KG1 (cell line): ENCODE measurements at regions not wholly inside any gene's neighbourhood (a gene's known extent, or its start where the extent isn't known, plus 50 kb on each side); places are given as distances from the start of the nearest gene placed in this dataset.

ENCODE experiments used
- DNase-seq: peaks from one replicate; lab custom pipeline; 2025; lab: John Stamatoyannopoulos, UW

DNA sequence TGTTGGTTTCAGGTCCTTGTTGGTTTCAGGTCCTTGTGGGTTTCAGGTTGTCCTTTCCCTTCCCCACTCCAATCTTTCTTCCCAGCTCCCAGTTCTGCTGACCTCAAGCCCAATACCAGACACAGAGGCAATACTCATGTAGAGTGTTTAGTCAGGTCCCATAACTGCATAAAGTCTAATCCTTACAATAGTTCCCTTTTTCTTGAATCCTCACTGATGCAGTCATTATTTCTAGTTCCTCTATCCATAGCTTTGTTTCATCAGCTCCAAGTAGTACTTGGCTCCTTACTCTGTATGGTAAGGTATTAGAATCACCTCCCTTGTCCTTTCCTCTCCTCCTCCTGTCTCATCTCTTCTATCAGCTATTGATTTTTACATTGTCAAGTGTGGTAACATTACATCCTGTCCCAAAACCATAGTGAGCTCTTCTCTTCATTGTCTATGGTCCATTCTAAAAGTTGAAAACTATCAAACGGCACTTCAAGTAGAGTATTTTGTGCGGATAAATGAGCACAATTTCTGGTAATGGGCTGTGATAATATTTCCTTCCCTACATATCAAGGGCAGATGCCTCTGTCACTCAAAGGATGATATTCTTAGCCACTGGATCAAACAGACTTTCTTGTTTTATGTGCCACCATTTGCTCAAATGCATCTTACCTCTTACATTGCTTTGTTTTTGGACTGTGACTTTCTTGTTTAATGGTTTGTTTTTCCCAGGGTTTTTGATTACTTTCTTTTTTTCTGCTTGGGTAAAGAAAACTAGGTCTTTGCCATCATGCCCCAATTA lies 57.2 kb upstream of the JDP2 start:
- DNase-seq: no peak

DNA sequence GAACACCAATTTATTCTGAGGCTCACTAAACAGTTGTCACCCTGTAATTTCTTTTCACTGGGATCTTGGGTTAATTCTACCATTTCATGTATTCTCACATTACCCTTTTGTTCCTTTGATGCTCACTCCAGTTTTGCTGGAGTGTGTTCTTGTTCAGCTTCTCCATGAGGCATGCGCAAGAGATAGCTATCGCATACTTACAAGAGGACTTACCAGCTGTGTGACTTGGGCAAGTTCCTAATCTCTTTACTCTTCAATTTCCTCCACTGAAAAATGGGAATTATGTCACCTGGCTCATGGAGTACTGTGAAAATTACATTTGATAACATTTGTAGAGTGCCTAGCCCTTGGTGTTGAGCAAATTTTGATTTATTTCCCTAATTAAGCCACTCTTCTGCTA lies 56.5 kb upstream of the JDP2 start:
- DNase-seq: no peak

DNA sequence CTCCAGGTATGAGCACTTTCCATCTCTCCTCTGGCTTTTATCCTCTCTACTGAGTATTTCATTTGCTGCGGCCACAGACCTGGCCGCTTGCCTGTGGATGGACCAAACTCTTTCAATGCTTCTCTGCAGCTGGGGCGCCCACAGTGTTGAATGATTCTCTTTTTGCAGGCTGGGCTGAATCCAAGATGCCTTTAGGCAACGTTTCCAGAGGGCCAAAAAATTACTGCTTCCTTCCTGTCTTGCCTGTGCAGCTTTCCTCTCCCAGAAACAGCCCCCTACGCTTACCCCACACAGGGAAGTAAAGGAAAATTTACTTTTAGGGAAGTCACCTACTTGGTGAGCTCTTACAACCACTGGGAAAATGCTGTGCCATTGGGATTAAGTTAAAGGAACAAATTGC lies 55.6 kb upstream of the JDP2 start:
- no peak for DNase-seq

DNA sequence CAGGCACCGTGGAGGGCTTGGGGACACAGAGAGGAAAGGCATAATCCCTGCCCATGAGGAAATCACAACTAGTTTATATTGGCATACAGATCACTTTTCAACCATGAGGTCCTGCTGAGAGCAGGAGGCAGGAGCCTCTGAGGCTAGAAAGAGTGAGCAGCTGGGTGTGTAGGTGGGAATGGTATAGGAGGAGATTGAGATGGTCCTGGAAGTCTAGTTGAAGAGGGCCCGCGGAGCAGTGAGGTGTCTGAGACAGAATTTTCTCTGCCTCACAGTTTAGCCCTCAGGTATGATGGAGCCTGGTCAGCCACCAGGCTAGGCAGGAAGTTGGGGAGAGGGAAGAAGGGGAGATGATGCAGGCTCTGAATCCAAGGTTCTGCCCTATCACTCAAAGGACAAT lies 54.7 kb upstream of the JDP2 start:
- no peak for DNase-seq

DNA sequence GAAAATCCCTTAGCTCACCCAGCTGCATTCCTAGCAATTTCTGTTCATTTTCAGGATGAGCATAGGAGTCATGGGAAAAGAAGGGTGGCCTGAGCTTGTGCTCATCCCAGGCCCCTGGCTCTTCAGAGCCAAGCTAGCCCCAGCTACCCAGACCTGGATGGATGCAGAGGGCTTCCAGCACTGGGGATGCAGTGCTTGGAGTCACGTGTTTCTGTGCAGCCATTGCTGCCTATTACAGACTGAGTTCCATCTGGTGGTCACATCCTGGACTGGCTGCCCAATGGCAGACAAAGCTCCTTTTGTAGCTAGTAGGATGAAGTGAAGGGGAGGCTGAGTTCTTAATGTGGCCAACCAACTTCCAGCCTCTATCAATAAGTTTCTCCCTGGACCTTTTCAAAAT lies 54.2 kb upstream of the JDP2 start:
- DNase-seq: no peak

DNA sequence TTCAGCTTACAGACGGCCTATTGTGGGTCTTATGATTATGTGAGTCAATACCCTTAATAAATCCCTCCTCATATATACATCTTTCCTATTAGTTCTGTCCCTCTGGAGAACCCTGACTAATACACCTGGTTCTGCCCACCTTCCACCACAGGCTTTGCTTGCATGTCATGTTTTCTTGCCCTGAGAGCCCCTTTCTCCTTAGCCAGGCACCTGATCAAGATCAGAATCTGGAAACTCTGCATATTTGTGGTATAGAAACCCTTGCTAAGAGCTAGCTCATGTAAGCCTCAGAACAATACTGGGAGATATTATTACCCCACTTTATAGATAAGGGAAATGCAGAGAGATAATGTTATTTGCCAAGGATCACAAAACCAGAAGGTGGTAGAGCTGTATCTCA lies 52.9 kb upstream of the JDP2 start:
- no peak for DNase-seq

DNA sequence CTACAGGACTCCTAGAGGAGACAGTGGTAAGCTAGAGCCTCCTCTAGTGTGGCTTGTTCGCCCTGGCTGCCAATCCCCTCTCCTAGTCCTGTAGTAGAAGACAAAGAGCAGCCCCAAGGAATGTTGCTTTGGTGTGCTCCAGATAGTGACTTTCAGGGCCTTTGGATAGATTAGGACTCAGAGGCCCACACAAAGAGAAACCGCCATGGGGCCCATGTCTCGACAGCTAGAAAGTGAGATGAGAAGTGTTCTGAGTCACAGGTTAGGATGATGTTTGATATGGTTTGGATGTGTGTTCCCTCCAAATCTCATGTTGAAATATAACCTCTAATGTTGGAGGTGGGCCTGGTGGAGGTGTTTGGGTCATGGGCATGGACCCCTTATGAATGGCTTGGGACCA lies 51.8 kb upstream of the JDP2 start:
- no peak for DNase-seq
